ENCODE measurements at regions not wholly inside any gene's neighbourhood (a gene's known extent, or its start where the extent isn't known, plus 50 kb on each side); places are given as distances from the start of the nearest gene placed in this dataset.

DNA sequence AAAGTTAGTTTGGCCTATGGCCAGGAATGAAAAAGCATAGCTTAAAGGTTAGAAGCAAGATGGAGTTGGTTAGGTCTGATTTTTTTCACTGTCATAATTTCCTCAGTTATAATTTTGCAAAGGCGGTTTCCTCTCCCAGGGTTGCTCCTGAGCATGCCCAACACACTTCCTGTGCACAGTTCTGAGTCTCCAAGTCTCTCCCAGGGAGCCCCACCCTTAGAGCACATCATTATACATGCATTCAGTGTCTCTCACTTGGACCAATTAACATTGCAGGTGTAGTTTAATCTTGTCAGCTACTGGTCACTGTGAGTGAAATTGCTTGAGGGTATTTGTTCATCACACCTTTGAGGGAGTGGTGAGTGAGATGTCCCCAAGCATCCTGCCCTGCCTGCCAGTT lies 96.0 kb upstream of the ATP10A start (continued):
- TF ChIP-seq ZNF274 (IDR thresholded peaks at IDR 0.05; ENCODE audit: low read length) (no peak), ZNF274 (tag by site-specific recombination; IDR thresholded peaks at IDR 0.05; ENCODE audit: borderline replicate concordance) (no peak), ZBTB7A (tag by site-specific recombination; IDR thresholded peaks at IDR 0.05; ENCODE audit: low read depth) (no peak), YY1 (tag by site-specific recombination; IDR thresholded peaks at IDR 0.05) (no peak), ZNF423 (tag by site-specific recombination; IDR thresholded peaks at IDR 0.05) (no peak), ZNF501 (tag by site-specific recombination; IDR thresholded peaks at IDR 0.05) (no peak), ZFP37 (tag by site-specific recombination; IDR thresholded peaks at IDR 0.05) (no peak)
- TF ChIP-seq, protein P1, sequence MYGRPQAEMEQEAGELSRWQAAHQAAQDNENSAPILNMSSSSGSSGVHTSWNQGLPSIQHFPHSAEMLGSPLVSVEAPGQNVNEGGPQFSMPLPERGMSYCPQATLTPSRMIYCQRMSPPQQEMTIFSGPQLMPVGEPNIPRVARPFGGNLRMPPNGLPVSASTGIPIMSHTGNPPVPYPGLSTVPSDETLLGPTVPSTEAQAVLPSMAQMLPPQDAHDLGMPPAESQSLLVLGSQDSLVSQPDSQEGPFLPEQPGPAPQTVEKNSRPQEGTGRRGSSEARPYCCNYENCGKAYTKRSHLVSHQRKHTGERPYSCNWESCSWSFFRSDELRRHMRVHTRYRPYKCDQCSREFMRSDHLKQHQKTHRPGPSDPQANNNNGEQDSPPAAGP (tag by site-specific recombination; IDR thresholded peaks at IDR 0.05) = no peak

DNA sequence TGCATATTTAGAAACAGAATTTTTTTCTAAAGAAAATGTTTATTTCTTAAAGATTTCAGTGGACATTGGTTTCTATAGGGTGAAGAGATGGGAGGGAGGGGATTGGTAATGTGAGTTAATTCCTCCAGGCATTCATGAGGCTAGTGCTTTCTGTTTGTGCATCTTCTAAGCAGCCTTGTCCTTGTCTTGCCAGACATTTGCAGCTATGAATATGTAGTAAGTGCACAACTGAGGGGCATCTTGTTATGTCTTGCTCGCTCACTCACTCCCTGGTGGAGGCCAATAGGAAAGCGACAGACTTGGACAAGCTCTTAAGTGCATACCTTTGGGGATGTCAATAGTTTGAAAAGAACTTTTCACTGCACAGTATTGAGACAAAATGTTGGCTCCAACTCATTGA lies 92.5 kb upstream of the ATP10A start:
- POLR2A ChIA-PET = no interaction called here
- H3K36me3 ChIP-seq (ENCODE audit: control insufficient read depth in 2 of 2, insufficient read depth in 1 of 2, low read length in 2 of 2) = no peaks in the 10 kb centered on the region
- no peak overlapping the region for H3K4me3 ChIP-seq (ENCODE audit: low read depth, low read length)
- H3K9me3 ChIP-seq (ENCODE audit: control insufficient read depth, insufficient read depth, low read depth, low read length) = no peaks in the 10 kb centered on the region
- TF ChIP-seq, protein P2, sequence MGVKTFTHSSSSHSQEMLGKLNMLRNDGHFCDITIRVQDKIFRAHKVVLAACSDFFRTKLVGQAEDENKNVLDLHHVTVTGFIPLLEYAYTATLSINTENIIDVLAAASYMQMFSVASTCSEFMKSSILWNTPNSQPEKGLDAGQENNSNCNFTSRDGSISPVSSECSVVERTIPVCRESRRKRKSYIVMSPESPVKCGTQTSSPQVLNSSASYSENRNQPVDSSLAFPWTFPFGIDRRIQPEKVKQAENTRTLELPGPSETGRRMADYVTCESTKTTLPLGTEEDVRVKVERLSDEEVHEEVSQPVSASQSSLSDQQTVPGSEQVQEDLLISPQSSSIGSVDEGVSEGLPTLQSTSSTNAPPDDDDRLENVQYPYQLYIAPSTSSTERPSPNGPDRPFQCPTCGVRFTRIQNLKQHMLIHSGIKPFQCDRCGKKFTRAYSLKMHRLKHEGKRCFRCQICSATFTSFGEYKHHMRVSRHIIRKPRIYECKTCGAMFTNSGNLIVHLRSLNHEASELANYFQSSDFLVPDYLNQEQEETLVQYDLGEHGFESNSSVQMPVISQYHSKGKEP (tag by site-specific recombination; IDR thresholded peaks at IDR 0.05) = no peak
- no peak for TF ChIP-seq ZNF169 (tag by site-specific recombination; IDR thresholded peaks at IDR 0.05)
- no peak for TF ChIP-seq ZNF37A (tag by site-specific recombination; IDR thresholded peaks at IDR 0.05)
- TF ChIP-seq, protein P3, sequence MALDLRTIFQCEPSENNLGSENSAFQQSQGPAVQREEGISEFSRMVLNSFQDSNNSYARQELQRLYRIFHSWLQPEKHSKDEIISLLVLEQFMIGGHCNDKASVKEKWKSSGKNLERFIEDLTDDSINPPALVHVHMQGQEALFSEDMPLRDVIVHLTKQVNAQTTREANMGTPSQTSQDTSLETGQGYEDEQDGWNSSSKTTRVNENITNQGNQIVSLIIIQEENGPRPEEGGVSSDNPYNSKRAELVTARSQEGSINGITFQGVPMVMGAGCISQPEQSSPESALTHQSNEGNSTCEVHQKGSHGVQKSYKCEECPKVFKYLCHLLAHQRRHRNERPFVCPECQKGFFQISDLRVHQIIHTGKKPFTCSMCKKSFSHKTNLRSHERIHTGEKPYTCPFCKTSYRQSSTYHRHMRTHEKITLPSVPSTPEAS (tag by site-specific recombination; IDR thresholded peaks at IDR 0.05) = no peak
- TF ChIP-seq, protein P4, sequence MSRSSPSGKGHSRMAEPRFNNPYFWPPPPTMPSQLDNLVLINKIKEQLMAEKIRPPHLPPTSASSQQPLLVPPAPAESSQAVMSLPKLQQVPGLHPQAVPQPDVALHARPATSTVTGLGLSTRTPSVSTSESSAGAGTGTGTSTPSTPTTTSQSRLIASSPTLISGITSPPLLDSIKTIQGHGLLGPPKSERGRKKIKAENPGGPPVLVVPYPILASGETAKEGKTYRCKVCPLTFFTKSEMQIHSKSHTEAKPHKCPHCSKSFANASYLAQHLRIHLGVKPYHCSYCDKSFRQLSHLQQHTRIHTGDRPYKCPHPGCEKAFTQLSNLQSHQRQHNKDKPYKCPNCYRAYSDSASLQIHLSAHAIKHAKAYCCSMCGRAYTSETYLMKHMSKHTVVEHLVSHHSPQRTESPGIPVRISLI (tag by site-specific recombination; IDR thresholded peaks at IDR 0.05) = no peak
- no peak for TF ChIP-seq ZNF624 (tag by site-specific recombination; IDR thresholded peaks at IDR 0.05)
- TF ChIP-seq ZSCAN30 (tag by site-specific recombination; IDR thresholded peaks at IDR 0.05) = no peak
- H3K4me1 ChIP-seq (ENCODE audit: control insufficient read depth, insufficient read depth, low read length) = no peaks in the 10 kb centered on the region
- H3K27ac ChIP-seq (ENCODE audit: extremely low read depth, low read depth, low read length) = no peak overlapping the region
- CTCF ChIA-PET = no interaction called here

DNA sequence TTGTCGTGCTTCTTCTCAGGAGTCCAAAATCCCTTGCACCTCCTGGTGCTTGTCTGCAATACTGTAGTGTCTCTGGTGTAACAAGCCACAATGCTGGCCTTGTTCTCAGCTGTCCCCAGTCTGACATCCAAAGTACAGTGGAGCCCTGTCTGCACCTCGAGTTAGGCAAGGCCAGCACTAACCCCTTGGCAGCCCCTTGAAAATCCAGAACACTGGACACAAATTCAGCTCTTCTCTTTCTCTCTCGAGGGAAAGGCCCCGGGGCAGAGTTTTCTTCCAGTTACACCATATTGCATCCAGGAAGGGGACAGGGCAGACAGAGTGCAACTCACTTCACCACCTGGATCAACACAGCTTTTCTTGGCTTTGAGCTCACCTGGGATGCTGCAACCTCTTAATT lies 91.3 kb upstream of the ATP10A start:
- H3K4me3 ChIP-seq (ENCODE audit: low read depth, low read length) = no peak overlapping the region
- H3K36me3 ChIP-seq (ENCODE audit: control insufficient read depth in 2 of 2, insufficient read depth in 1 of 2, low read length in 2 of 2) = no peaks in the 10 kb centered on the region
- CTCF ChIA-PET = interaction anchor here (1.1 to 1.4 kb wide), 2 partner anchors 21 to 454 kb away, joined by 4 to 5 read pairs; no protein-coding TSS in a partner anchor
- no peaks in the 10 kb centered on the region for H3K9me3 ChIP-seq (ENCODE audit: control insufficient read depth, insufficient read depth, low read depth, low read length)
- POLR2A ChIA-PET = no interaction called here
- H3K4me1 ChIP-seq (ENCODE audit: control insufficient read depth, insufficient read depth, low read length) = no peaks in the 10 kb centered on the region
- no peak overlapping the region for H3K27ac ChIP-seq (ENCODE audit: extremely low read depth, low read depth, low read length)
- no peak for TF ChIP-seq ZNF530 (tag by site-specific recombination; IDR thresholded peaks at IDR 0.05; ENCODE audit: low read depth)
- no peak for TF ChIP-seq ZEB2 (tag by site-specific recombination; IDR thresholded peaks at IDR 0.05)
- no peak for TF ChIP-seq SP7 (tag by site-specific recombination; IDR thresholded peaks at IDR 0.05)
- TF ChIP-seq ZNF521 (tag by site-specific recombination; IDR thresholded peaks at IDR 0.05) = no peak
- no peak for TF ChIP-seq ZNF335 (tag by site-specific recombination; conservative IDR thresholded peaks at IDR 0.05)
- TF ChIP-seq, protein P5, sequence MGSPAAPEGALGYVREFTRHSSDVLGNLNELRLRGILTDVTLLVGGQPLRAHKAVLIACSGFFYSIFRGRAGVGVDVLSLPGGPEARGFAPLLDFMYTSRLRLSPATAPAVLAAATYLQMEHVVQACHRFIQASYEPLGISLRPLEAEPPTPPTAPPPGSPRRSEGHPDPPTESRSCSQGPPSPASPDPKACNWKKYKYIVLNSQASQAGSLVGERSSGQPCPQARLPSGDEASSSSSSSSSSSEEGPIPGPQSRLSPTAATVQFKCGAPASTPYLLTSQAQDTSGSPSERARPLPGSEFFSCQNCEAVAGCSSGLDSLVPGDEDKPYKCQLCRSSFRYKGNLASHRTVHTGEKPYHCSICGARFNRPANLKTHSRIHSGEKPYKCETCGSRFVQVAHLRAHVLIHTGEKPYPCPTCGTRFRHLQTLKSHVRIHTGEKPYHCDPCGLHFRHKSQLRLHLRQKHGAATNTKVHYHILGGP (tag by site-specific recombination; IDR thresholded peaks at IDR 0.05) = no peak
- TF ChIP-seq, protein P6, sequence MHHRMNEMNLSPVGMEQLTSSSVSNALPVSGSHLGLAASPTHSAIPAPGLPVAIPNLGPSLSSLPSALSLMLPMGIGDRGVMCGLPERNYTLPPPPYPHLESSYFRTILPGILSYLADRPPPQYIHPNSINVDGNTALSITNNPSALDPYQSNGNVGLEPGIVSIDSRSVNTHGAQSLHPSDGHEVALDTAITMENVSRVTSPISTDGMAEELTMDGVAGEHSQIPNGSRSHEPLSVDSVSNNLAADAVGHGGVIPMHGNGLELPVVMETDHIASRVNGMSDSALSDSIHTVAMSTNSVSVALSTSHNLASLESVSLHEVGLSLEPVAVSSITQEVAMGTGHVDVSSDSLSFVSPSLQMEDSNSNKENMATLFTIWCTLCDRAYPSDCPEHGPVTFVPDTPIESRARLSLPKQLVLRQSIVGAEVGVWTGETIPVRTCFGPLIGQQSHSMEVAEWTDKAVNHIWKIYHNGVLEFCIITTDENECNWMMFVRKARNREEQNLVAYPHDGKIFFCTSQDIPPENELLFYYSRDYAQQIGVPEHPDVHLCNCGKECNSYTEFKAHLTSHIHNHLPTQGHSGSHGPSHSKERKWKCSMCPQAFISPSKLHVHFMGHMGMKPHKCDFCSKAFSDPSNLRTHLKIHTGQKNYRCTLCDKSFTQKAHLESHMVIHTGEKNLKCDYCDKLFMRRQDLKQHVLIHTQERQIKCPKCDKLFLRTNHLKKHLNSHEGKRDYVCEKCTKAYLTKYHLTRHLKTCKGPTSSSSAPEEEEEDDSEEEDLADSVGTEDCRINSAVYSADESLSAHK (tag by site-specific recombination; IDR thresholded peaks at IDR 0.05) = no peak
- no peak for TF ChIP-seq ZNF670 (tag by site-specific recombination; IDR thresholded peaks at IDR 0.05; ENCODE audit: low read depth)
- no peak for TF ChIP-seq ZNF394 (tag by site-specific recombination; IDR thresholded peaks at IDR 0.05; ENCODE audit: borderline replicate concordance)
- no peak for TF ChIP-seq ZNF416 (tag by site-specific recombination; IDR thresholded peaks at IDR 0.05)
- TF ChIP-seq ZNF624 (tag by site-specific recombination; IDR thresholded peaks at IDR 0.05) = no peak
- no peak for TF ChIP-seq WT1 (tag by site-specific recombination; IDR thresholded peaks at IDR 0.05)

Data from HEK293 (cell line).